ENCODE measurements at regions not wholly inside any gene's neighbourhood (a gene's known extent, or its start where the extent isn't known, plus 50 kb on each side); places are given as distances from the start of the nearest gene placed in this dataset.
"Not testable (repeated sequence)": the region's sequence is repeated elsewhere in the genome, so short reads cannot be mapped to it uniquely, and the experiment has no call there.

- no peak for TF ChIP-seq USF1 (IDR thresholded peaks at IDR 0.05; ENCODE audit: borderline replicate concordance, extremely low read length, insufficient read depth, low read depth, low read length)
- no peak for TF ChIP-seq ASH2L (IDR thresholded peaks at IDR 0.05; ENCODE audit: borderline replicate concordance, low read depth)
- no peak for TF ChIP-seq STAT3 (IDR thresholded peaks at IDR 0.05; ENCODE audit: low read depth, low read length)
- no peak for TF ChIP-seq ZNF274 (IDR thresholded peaks at IDR 0.05; ENCODE audit: insufficient read depth, insufficient read length)
- TF ChIP-seq ETV6 (conservative IDR thresholded peaks at IDR 0.05 in 1 of 2, IDR thresholded peaks at IDR 0.05 in 1 of 2; ENCODE audit: borderline replicate concordance in 1 of 2, low read depth in 1 of 2) = no peak
- TF ChIP-seq, protein P1, sequence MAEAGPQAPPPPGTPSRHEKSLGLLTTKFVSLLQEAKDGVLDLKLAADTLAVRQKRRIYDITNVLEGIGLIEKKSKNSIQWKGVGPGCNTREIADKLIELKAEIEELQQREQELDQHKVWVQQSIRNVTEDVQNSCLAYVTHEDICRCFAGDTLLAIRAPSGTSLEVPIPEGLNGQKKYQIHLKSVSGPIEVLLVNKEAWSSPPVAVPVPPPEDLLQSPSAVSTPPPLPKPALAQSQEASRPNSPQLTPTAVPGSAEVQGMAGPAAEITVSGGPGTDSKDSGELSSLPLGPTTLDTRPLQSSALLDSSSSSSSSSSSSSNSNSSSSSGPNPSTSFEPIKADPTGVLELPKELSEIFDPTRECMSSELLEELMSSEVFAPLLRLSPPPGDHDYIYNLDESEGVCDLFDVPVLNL (IDR thresholded peaks at IDR 0.05; ENCODE audit: low read depth, low read length) = no peak
Measured at GRCh38 chr16:29182501-29182900, 197.6 kb downstream of the LAT start (continued).

- H3K79me2 ChIP-seq (ENCODE audit: control insufficient read depth, insufficient read depth, low read length); H4K20me1 ChIP-seq (ENCODE audit: control insufficient read depth, insufficient read depth); DNase-seq (ENCODE audit: low read depth, low spot score); BruUV-seq (replicated peaks); H3K9me3 ChIP-seq (replicated peaks; ENCODE audit: control insufficient read depth, insufficient read depth, low read length); H3K4me1 ChIP-seq (ENCODE audit: control insufficient read depth, insufficient read depth, low read length); POLR2A ChIA-PET; FAIRE-seq; H3K27ac ChIP-seq (ENCODE audit: control insufficient read depth, insufficient read depth); CTCF ChIA-PET; SMC1A ChIA-PET (ENCODE audit: uncharacterized antibody, unreplicated experiment); RAD21 ChIA-PET (ENCODE audit: unreplicated experiment); H2AFZ ChIP-seq (ENCODE audit: control insufficient read depth, low read depth, low read length); H3K36me3 ChIP-seq (ENCODE audit: control insufficient read depth in 2 of 2, insufficient read depth in 2 of 2, low read length in 1 of 2); H3K9ac ChIP-seq (ENCODE audit: control insufficient read depth, insufficient read depth, low read length); H3K27me3 ChIP-seq (replicated peaks in 1 of 2; ENCODE audit: control insufficient read depth in 2 of 2, insufficient read depth in 2 of 2, low read length in 1 of 2); intact Hi-C loops (cut with micrococcal nuclease; ENCODE audit: unreplicated experiment); in situ Hi-C loops (cut with MboI); H3K4me2 ChIP-seq (ENCODE audit: control insufficient read depth, insufficient read depth); H3K4me3 ChIP-seq: not testable (repeated sequence)
- TF ChIP-seq NBN (IDR thresholded peaks at IDR 0.05) (0 out of 2 replicates have a peak, but pooled peaks have one; percentile 45), BHLHE40 (IDR thresholded peaks at IDR 0.05; ENCODE audit: borderline replicate concordance in 1 of 2, low read depth in 2 of 2, low read length in 1 of 2) (peak in 1 of 2 experiments; percentile 51; a peak in 1 of 4 replicates), SMC3 (IDR thresholded peaks at IDR 0.05; ENCODE audit: borderline replicate concordance, low read length) (peak; percentile 20; the same call in 1 of the 2 replicates), MEF2B (IDR thresholded peaks at IDR 0.05; ENCODE audit: partially characterized antibody, poor library complexity, severe bottlenecking) (peak; percentile 87), RUNX3 (IDR thresholded peaks at IDR 0.05; ENCODE audit: low read length) (peak; percentile 33; the same call in 1 of the 2 replicates)
- TF ChIP-seq, protein P2, sequence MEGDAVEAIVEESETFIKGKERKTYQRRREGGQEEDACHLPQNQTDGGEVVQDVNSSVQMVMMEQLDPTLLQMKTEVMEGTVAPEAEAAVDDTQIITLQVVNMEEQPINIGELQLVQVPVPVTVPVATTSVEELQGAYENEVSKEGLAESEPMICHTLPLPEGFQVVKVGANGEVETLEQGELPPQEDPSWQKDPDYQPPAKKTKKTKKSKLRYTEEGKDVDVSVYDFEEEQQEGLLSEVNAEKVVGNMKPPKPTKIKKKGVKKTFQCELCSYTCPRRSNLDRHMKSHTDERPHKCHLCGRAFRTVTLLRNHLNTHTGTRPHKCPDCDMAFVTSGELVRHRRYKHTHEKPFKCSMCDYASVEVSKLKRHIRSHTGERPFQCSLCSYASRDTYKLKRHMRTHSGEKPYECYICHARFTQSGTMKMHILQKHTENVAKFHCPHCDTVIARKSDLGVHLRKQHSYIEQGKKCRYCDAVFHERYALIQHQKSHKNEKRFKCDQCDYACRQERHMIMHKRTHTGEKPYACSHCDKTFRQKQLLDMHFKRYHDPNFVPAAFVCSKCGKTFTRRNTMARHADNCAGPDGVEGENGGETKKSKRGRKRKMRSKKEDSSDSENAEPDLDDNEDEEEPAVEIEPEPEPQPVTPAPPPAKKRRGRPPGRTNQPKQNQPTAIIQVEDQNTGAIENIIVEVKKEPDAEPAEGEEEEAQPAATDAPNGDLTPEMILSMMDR (IDR thresholded peaks at IDR 0.05 in 2 of 3, conservative IDR thresholded peaks at IDR 0.05 in 1 of 3; ENCODE audit: control insufficient read depth in 2 of 3, extremely low read depth in 1 of 3, insufficient read depth in 1 of 3, low read depth in 3 of 3, low read length in 3 of 3) = peak; percentile 34 to 58 (median 39)
- WGBS (ENCODE audit: insufficient coverage, insufficient replicate concordance, low lambda C conversion rate, missing lambda C conversion rate) = 22% methylated on average over 17 of the region's 17 CpGs
- peak; percentile 91 for ATAC-seq
Measured at GRCh38 chr16:29181921-29182411, 197.1 kb downstream of the LAT start.

Measured in GM12878 (cell line).